Right lobe of liver (tissue), 6 donors: ENCODE measurements at regions not wholly inside any gene's neighbourhood (a gene's known extent, or its start where the extent isn't known, plus 50 kb on each side); places are given as distances from the start of the nearest gene placed in this dataset.

Experiments
- ATAC-seq, 4 donors: fragments of 200-7000 bp; cut with Tn5 transposase; one replicate each; pipeline ENCODE4 v1.9.1; 2020; ENCODE audit warnings: mild to moderate bottlenecking in 4 of 4, moderate library complexity in 4 of 4
- DNase-seq, 3 donors: peaks; one replicate each; pipeline ENCODE4 v3.0.0-alpha.2; 2020
- H3K27ac ChIP-seq, 3 donors: fragments of 200-600 bp; one replicate each; pipeline ENCODE4 v1.8.0; 2022
- H3K27me3 ChIP-seq, 2 donors: fragments of 200-600 bp; one replicate each; pipeline ENCODE4 v1.8.0; 2022
- H3K36me3 ChIP-seq, 4 donors: fragments of 200-600 bp; sonication (generic) in 1 of 4; one replicate each; pipeline versions ENCODE4 v1.5.1 to v1.8.0; 2017 to 2022; ENCODE audit warnings: control low read depth in 1 of 4
- H3K4me1 ChIP-seq, 4 donors: fragments of 200-600 bp; sonication (generic) in 1 of 4; one replicate each; pipeline versions ENCODE4 v1.5.1 to v1.8.0; 2017 to 2022; ENCODE audit warnings: control low read depth in 1 of 4
- H3K4me3 ChIP-seq, 3 donors: fragments of 200-600 bp; one replicate each; pipeline ENCODE4 v1.8.0; 2022
- H3K9me3 ChIP-seq, 4 donors: fragments of 200-600 bp; sonication (generic) in 1 of 4; one replicate each; pipeline versions ENCODE4 v1.5.1 to v1.8.0; 2017 to 2022; ENCODE audit warnings: control low read depth in 1 of 4
- CTCF ChIP-seq, 4 donors: fragments of 200-600 bp in 3 of 4; fragments of 450-650 bp in 1 of 4; IDR thresholded peaks; one replicate each; pipeline versions ENCODE4 v1.5.1 to v1.8.0; 2016 to 2022; ENCODE audit warnings: antibody characterized with exemption in 4 of 4, mild to moderate bottlenecking in 2 of 4
- POLR2A ChIP-seq: fragments of 450-650 bp; IDR thresholded peaks from one replicate; pipeline ENCODE4 v1.6.1; 2017; ENCODE audit warnings: antibody characterized with exemption, mild to moderate bottlenecking
- WGBS: methylation state at CpG from one replicate; pipeline ENCODE4 v1.1.6; 2018; ENCODE audit warnings: low coverage, low lambda C conversion rate; ENCODE audit not compliant: insufficient coverage; ENCODE audit errors: missing lambda C conversion rate; 5-methylcytosine and 5-hydroxymethylcytosine counted together
- intact Hi-C, 2 donors: fragments of 100-400 bp; cut with DNase I; formaldehyde crosslinking; loops; one replicate each; pipeline versions ENCODE4 v1.11.2 to v1.14.1; 2022
- donor health status: DM: no; HTN: yes; CAD: no.
- donor health status: DM: no; HTN: no; CAD: no.
- donor health status: DM: no; HTN: no; CAD: no.
- donor health status: DM: no; HTN: yes; CAD: no.
- donor health status: DM: no; HTN: yes; CAD: no.

- no peak overlapping the region for H3K4me3 ChIP-seq
- ATAC-seq, result no peak
- 9% methylated on average over 2 of the region's 2 CpGs for WGBS
- no peak for DNase-seq
- no peak overlapping the region for H3K27ac ChIP-seq
- no peaks in the 10 kb centered on the region for H3K27me3 ChIP-seq
- no peaks in the 10 kb centered on the region for H3K4me1 ChIP-seq
- no peak for TF ChIP-seq POLR2A
- no peaks in the 10 kb centered on the region for H3K9me3 ChIP-seq
- no peaks in the 10 kb centered on the region for H3K36me3 ChIP-seq
- intact Hi-C loops, result no loop called here
These were observed 249.0 kb upstream of the ZP4 start for GRCh38 chr1:238139713-238140112.

- H3K36me3 ChIP-seq, result no peaks in the 10 kb centered on the region
- no peaks in the 10 kb centered on the region for H3K9me3 ChIP-seq
- ATAC-seq, result no peak
- H3K4me3 ChIP-seq, result no peak overlapping the region
- H3K27me3 ChIP-seq, result no peaks in the 10 kb centered on the region
- DNase-seq, result no peak
- no peaks in the 10 kb centered on the region for H3K4me1 ChIP-seq
- no peak for TF ChIP-seq POLR2A
- no peak for TF ChIP-seq CTCF (IDR thresholded peaks at IDR 0.05)
- H3K27ac ChIP-seq, result no peak overlapping the region
- intact Hi-C loops, result no loop called here
- WGBS, result 54% methylated on average over 3 of the region's 6 CpGs
These were observed 247.4 kb upstream of the ZP4 start for GRCh38 chr1:238138059-238138626.

GRCh38 chr1:238135708-238136664 is 245.3 kb upstream of the ZP4 start:
- no peaks in the 10 kb centered on the region for H3K27me3 ChIP-seq
- H3K4me1 ChIP-seq, result no peaks in the 10 kb centered on the region
- intact Hi-C loops, result no loop called here
- no peak for ATAC-seq
- TF ChIP-seq POLR2A, result no peak
- TF ChIP-seq CTCF (IDR thresholded peaks at IDR 0.05), result no peak
- no peak overlapping the region for H3K4me3 ChIP-seq
- H3K36me3 ChIP-seq, result no peaks in the 10 kb centered on the region
- no peak for DNase-seq
- 66% methylated on average over 3 of the region's 3 CpGs for WGBS
- H3K27ac ChIP-seq, result no peak overlapping the region
- no peaks in the 10 kb centered on the region for H3K9me3 ChIP-seq

- Histone ChIP-seq H3K27me3 (no peaks in the 10 kb centered on the region), H3K4me1 (no peaks in the 10 kb centered on the region), H3K36me3 (no peaks in the 10 kb centered on the region), H3K9me3 (no peaks in the 10 kb centered on the region), H3K27ac (no peak overlapping the region), H3K4me3 (no peak overlapping the region)
- ATAC-seq, result no peak
- DNase-seq, result no peak
- no peak for TF ChIP-seq POLR2A
- no peak for TF ChIP-seq CTCF (IDR thresholded peaks at IDR 0.05)
- WGBS, result 36% methylated on average over 2 of the region's 2 CpGs
- intact Hi-C loops, result no loop called here
These were observed 239.0 kb upstream of the ZP4 start for GRCh38 chr1:238129677-238130076.

GRCh38 chr1:238123201-238123600 is 232.5 kb upstream of the ZP4 start:
- WGBS, result 43% methylated on average over 2 of the region's 3 CpGs
- Histone ChIP-seq H3K36me3 (no peaks in the 10 kb centered on the region), H3K4me3 (no peak overlapping the region), H3K27me3 (no peaks in the 10 kb centered on the region), H3K9me3 (no peaks in the 10 kb centered on the region), H3K27ac (no peak overlapping the region), H3K4me1 (no peaks in the 10 kb centered on the region)
- intact Hi-C loops, result no loop called here
- DNase-seq, result no peak
- ATAC-seq, result no peak
- TF ChIP-seq POLR2A (no peak), CTCF (IDR thresholded peaks at IDR 0.05) (no peak)
